Loucy (cell line): ENCODE measurements at regions not wholly inside any gene's neighbourhood (a gene's known extent, or its start where the extent isn't known, plus 50 kb on each side); places are given as distances from the start of the nearest gene placed in this dataset.

Source experiments
- H2AFZ ChIP-seq: fragments of 200-600 bp; sonication (generic); 2 replicates; pipeline ENCODE4 v1.6.0; 2016; ENCODE audit warnings: antibody characterized with exemption, mild to moderate bottlenecking, low read length, moderate library complexity
- H3F3A ChIP-seq: fragments of 200-600 bp; 2 replicates; pipeline ENCODE4 v1.6.0; 2016; ENCODE audit warnings: antibody characterized with exemption, low read depth, mild to moderate bottlenecking
- H3K27me3 ChIP-seq: fragments of 200-600 bp; sonication (generic); 2 replicates; pipeline ENCODE4 v1.6.1; 2014; ENCODE audit warnings: low read length, mild to moderate bottlenecking; ENCODE audit not compliant: insufficient read depth, poor library complexity, severe bottlenecking
- H3K36me3 ChIP-seq: fragments of 200-600 bp; sonication (generic); 2 replicates; pipeline ENCODE4 v1.6.1; 2016; ENCODE audit warnings: low read length; ENCODE audit not compliant: insufficient read depth
- H3K4me1 ChIP-seq: fragments of 200-600 bp; sonication (generic); 2 replicates; pipeline ENCODE4 v1.5.1; 2014; ENCODE audit warnings: low read length, mild to moderate bottlenecking; ENCODE audit not compliant: insufficient read depth, poor library complexity, severe bottlenecking
- H3K4me2 ChIP-seq: fragments of 200-600 bp; sonication (generic); 2 replicates; pipeline ENCODE4 v1.6.0; 2014; ENCODE audit warnings: antibody characterized with exemption, low read length, low read depth, mild to moderate bottlenecking; ENCODE audit not compliant: poor library complexity, severe bottlenecking
- H3K4me3 ChIP-seq: fragments of 200-600 bp; sonication (generic); 2 replicates; pipeline ENCODE4 v1.5.1; 2014; ENCODE audit warnings: low read length, mild to moderate bottlenecking, mixed read lengths; ENCODE audit not compliant: poor library complexity, severe bottlenecking
- H3K79me2 ChIP-seq: fragments of 200-600 bp; sonication (generic); 2 replicates; pipeline ENCODE4 v1.6.1; 2014; ENCODE audit warnings: low read length; ENCODE audit not compliant: insufficient read depth
- H3K9ac ChIP-seq: fragments of 200-600 bp; sonication (generic); 2 replicates; pipeline ENCODE4 v1.6.0; 2014; ENCODE audit warnings: mild to moderate bottlenecking, low read depth, low read length, moderate library complexity; ENCODE audit not compliant: poor library complexity, severe bottlenecking
- H3K9me2 ChIP-seq: fragments of 200-600 bp; sonication (generic); replicated peaks from 2 replicates; pipeline ENCODE4 v1.6.1; 2016; ENCODE audit warnings: low read depth, low read length, mixed read lengths
- H3K9me3 ChIP-seq: fragments of 200-600 bp; sonication (generic); 2 replicates; pipeline ENCODE4 v1.6.1; 2014; ENCODE audit warnings: mild to moderate bottlenecking, antibody characterized with exemption, low read length, low read depth; ENCODE audit not compliant: insufficient read depth
- H4K20me1 ChIP-seq: fragments of 200-600 bp; sonication (generic); 2 replicates; pipeline ENCODE4 v1.6.0; 2014; ENCODE audit warnings: antibody characterized with exemption, low read length, mild to moderate bottlenecking; ENCODE audit not compliant: insufficient read depth, poor library complexity, severe bottlenecking
- CTCF ChIP-seq: fragments of 200-600 bp; sonication (generic); conservative IDR thresholded peaks from 2 replicates; pipeline ENCODE4 v1.5.1; 2014; ENCODE audit warnings: mild to moderate bottlenecking, antibody characterized with exemption, low read length
- EZH2phosphoT487 ChIP-seq: fragments of 200-600 bp; IDR thresholded peaks from 2 replicates; pipeline ENCODE4 v1.6.1; 2018; ENCODE audit warnings: antibody characterized with exemption, mild to moderate bottlenecking, moderate library complexity, borderline replicate concordance

GRCh38 chr4:102411408-102411807 is 66.1 kb upstream of the SLC39A8 start:
- Histone ChIP-seq H3K9me2 (no peaks in the 10 kb centered on the region), H3K4me1 (peaks cover 3% of the 10 kb centered on the region), H3K36me3 (no peaks in the 10 kb centered on the region), H3K9ac (no peak overlapping the region), H4K20me1 (no peaks in the 10 kb centered on the region), H3K79me2 (no peaks in the 10 kb centered on the region), H3K4me3 (no peak overlapping the region), H3K9me3 (no peaks in the 10 kb centered on the region), H2AFZ (no peak overlapping the region), H3K27me3 (no peaks in the 10 kb centered on the region), H3F3A (no peaks in the 10 kb centered on the region), H3K4me2 (no peak overlapping the region)
- no peak for TF ChIP-seq EZH2phosphoT487
- no peak for TF ChIP-seq CTCF

GRCh38 chr4:102416765-102417164 is 71.5 kb upstream of the SLC39A8 start:
- H3K9ac ChIP-seq, result no peak overlapping the region
- H3F3A ChIP-seq, result no peaks in the 10 kb centered on the region
- TF ChIP-seq EZH2phosphoT487 (no peak), CTCF (no peak)

GRCh38 chr4:102420563-102421398 is 75.5 kb upstream of the SLC39A8 start:
- H3K27me3 ChIP-seq, result no peaks in the 10 kb centered on the region
- peak; percentile 67 for TF ChIP-seq CTCF
- TF ChIP-seq EZH2phosphoT487, result no peak
- H3K9me2 ChIP-seq, result no peaks in the 10 kb centered on the region
- H3K4me2 ChIP-seq, result peak overlapping the region; percentile 42
- no peaks in the 10 kb centered on the region for H3K36me3 ChIP-seq
- no peaks in the 10 kb centered on the region for H3K79me2 ChIP-seq
- H4K20me1 ChIP-seq, result no peaks in the 10 kb centered on the region
- H3K4me3 ChIP-seq, result no peak overlapping the region
- H3F3A ChIP-seq, result no peaks in the 10 kb centered on the region
- H3K9me3 ChIP-seq, result no peaks in the 10 kb centered on the region
- H3K4me1 ChIP-seq, result peaks cover 4% of the 10 kb centered on the region
- no peak overlapping the region for H2AFZ ChIP-seq
- H3K9ac ChIP-seq, result peak overlapping the region; percentile 6

More at GRCh38 chr4:102416765-102417164, 71.5 kb upstream of the SLC39A8 start:
- Histone ChIP-seq H2AFZ (no peak overlapping the region), H3K9me2 (no peaks in the 10 kb centered on the region), H3K4me2 (no peak overlapping the region), H3K27me3 (no peaks in the 10 kb centered on the region), H3K9me3 (no peaks in the 10 kb centered on the region), H3K36me3 (no peaks in the 10 kb centered on the region), H3K4me3 (no peak overlapping the region), H3K79me2 (no peaks in the 10 kb centered on the region), H4K20me1 (no peaks in the 10 kb centered on the region), H3K4me1 (peaks cover 4% of the 10 kb centered on the region)
